ENCODE measurements at regions not wholly inside any gene's neighbourhood (a gene's known extent, or its start where the extent isn't known, plus 50 kb on each side); places are given as distances from the start of the nearest gene placed in this dataset.

GRCh38 chr3:124605781-124606579 lies 124.3 kb upstream of the UMPS start:
- no peak for TF ChIP-seq CTCF (conservative IDR thresholded peaks at IDR 0.05; ENCODE audit: low read depth, low read length)
- H3K4me3 ChIP-seq (ENCODE audit: low read depth, low read length), result no peak overlapping the region
- no peak for DNase-seq (ENCODE audit: low read depth)

DNA sequence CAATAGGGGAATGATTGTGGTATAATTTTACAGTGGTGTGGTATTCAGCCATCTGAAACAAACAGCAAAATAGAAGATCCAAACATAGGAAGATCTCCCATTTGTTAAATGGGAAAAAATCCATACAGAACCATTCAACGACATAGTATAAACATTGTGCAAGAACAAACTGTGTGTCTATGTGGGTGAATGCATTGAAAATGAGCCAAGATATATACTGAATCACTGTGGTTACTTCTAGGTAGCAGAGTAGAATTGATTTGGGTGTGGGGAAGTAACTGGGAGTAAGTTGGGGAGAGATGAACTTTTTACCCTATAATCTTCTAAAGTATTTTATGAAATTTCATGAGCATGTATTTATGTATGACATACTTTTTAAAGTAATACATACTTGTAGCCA lies 123.1 kb upstream of the UMPS start:
- TF ChIP-seq CTCF (conservative IDR thresholded peaks at IDR 0.05; ENCODE audit: low read depth, low read length), result no peak
- peak; percentile 33 for DNase-seq (ENCODE audit: low read depth)

DNA sequence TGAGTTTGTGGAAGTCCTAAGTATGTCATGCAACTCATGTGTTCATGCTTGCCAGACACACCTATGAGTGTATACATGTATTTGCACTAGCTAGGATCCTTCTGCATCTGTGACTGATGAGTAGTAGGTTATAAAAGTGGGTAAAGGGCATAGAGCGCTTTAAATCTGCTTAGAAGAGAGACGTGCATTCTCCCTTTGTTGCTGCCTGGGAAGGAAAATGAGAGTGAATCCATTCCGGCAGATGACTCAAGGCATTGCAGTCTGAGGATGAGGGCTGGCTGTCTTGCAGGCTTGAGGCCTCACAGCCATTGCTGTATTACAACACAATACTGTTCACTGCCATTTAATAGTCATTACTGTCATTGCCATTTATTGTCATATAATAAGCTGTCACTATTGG lies 120.8 kb upstream of the UMPS start:
- no peak for DNase-seq (ENCODE audit: low read depth)
- no peak overlapping the region for H3K4me3 ChIP-seq (ENCODE audit: low read depth, low read length)
- no peak for TF ChIP-seq CTCF (conservative IDR thresholded peaks at IDR 0.05; ENCODE audit: low read depth, low read length)

More for the DNA sequence above, 123.1 kb upstream of the UMPS start:
- no peak overlapping the region for H3K4me3 ChIP-seq (ENCODE audit: low read depth, low read length)

GRCh38 chr3:124610130-124610529 lies 120.1 kb upstream of the UMPS start:
- no peak for DNase-seq (ENCODE audit: low read depth)
- no peak for TF ChIP-seq CTCF (conservative IDR thresholded peaks at IDR 0.05; ENCODE audit: low read depth, low read length)
- H3K4me3 ChIP-seq (ENCODE audit: low read depth, low read length), result no peak overlapping the region

GRCh38 chr3:124611520-124611919 lies 118.7 kb upstream of the UMPS start:
- no peak for DNase-seq (ENCODE audit: low read depth)
- no peak for TF ChIP-seq CTCF (conservative IDR thresholded peaks at IDR 0.05; ENCODE audit: low read depth, low read length)

DNA sequence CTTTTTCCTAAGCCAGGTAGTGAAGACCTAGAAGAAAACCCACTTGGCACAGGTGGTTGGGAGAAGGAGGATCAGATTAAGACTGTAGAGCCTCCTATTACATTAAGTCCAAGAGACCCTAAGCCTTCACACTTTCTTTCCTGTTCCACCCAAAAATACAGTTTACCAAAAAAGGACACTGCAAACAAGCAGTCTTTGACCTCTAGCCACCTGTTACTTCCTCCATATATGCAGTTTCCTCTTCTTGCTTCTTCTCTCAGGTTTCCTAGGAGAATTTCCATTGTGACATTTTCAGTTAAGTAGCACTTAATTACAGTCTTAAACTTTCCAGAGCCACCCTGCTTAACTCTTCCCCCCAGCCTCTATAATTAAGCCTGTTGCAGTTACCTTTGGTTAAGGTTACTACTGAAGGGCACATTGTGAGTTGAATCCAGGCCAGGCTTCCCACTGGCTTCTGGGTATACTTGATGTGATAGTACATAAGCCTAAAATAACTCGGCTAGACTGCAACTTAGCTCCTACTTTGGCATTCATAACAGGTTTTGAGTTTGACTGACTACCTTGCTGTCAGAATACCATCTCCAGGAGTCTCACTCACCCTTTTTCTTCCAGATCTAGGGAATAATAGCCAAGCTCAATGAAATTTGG lies 114.2 kb upstream of the UMPS start:
- TF ChIP-seq CTCF (conservative IDR thresholded peaks at IDR 0.05; ENCODE audit: low read depth, low read length), result no peak
- no peak for DNase-seq (ENCODE audit: low read depth)
- H3K4me3 ChIP-seq (ENCODE audit: low read depth, low read length), result no peak overlapping the region

More at GRCh38 chr3:124611520-124611919, 118.7 kb upstream of the UMPS start:
- no peak overlapping the region for H3K4me3 ChIP-seq (ENCODE audit: low read depth, low read length)

Data from epithelial cell of proximal tubule (primary cell).